ENCODE measurements at regions not wholly inside any gene's neighbourhood (a gene's known extent, or its start where the extent isn't known, plus 50 kb on each side); places are given as distances from the start of the nearest gene placed in this dataset.
"Not testable (repeated sequence)": the region's sequence is repeated elsewhere in the genome, so short reads cannot be mapped to it uniquely, and the experiment has no call there.

DNA sequence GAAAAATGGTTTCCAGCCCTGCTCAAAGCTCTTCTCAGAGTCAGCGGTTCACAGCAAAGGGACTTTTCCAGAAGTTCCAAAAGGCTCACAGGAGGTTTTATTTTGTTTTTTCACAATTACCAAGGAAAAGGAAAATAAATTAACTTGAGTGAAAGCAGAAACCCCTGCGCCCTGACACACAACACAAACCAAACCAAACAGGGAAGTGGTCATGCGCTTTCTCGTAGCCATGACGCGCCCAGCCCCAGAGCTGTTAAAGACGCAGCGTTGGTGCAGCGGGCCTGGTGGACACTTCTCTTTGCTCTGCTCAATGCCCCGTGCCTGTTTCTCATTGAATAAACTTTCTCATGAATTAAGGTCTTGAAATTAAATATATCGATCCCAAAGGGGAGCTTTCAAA is 134.4 kb upstream of the LYZL2 start:
- DNase-seq (ENCODE audit: low spot score), result no peak

GRCh38 chr10:30762620-30763019 is 133.1 kb upstream of the LYZL2 start:
- no peak for DNase-seq (ENCODE audit: low spot score)

DNA sequence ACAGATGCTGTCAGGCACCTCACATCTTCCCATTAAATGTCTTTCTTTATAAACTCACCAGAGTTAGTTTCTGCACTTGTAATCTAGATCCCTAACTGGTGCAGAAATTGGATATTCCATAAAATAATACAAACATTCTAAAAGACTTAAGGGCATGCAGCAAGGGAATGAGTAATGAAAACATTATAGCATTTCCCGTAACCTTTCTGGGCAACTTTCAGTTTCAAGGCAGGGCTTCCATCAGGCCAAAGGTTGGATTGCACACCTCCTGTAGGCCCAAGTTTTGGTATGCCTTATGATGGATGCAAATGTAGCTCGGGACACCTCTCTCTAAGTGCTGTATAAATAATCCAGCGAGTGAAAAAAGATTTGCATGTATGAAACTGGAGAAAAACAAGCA is 129.9 kb upstream of the LYZL2 start:
- no peak for DNase-seq (ENCODE audit: low spot score)

- no peak for DNase-seq (ENCODE audit: low spot score)
These were observed 128.8 kb upstream of the LYZL2 start for GRCh38 chr10:30758338-30758737.

DNA sequence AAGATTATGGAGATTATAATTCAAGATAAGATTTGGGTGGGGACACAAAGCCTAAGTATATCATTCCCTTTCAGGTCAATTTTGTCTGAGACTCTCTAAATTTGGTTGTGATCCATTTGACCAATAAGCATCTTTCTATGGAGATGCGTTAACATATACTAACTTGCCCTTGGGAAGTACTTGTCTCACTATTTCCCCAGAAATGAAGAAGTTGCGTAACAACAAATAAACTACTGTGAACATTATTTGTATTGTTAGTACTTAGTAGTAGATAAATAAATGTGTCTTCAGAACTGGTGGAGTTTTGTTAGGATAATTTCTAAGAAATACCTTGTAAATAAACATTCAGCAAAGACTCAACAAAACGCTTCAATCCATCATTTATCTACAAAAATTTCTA is 127.3 kb upstream of the LYZL2 start:
- DNase-seq (ENCODE audit: low spot score), result no peak

DNA sequence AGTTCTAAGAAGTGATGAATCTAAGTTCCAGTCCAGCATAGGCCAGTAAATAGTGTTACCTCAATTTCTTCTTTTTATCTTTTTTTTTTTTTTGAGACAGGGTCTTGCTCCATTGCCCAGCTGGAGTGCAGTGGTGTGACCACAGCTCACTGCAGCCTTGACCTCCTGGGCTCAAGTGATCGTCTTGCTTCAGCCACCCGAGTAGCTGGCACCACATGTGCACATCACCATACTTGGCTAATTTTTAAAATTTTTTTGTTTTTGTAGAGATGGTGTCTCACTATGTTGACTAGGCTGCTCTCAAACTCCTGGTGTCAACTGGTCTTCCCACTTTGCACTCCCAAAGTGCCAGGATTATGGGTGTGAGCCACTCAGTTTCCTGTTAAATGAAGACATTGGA is 126.6 kb upstream of the LYZL2 start:
- no peak for DNase-seq (ENCODE audit: low spot score)

DNA sequence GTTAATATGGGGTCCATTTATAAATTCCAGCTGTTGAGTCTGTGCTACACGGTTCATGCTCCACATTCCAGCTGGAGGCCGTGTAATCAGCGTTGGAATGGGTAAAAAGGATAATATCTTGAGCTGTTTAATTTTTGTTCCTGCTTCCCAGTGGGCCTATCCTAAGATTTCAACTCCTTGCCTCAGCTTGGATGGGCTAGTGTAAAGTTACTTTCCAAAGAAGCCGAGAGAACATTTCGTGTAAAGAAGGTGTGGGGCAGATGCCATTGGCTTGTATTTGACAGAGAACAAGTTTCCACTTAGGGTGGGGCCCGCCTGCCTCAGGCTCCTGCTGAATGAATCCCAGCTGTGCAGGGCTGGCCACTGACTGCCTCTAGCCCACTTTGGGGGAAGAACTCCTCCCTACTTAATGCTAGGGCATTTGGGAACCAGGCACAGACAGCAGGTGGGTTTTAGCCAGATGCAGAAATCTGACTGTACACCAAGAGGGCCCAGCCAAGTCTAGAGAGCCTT is 125.9 kb upstream of the LYZL2 start:
- no peak for DNase-seq (ENCODE audit: low spot score)

DNA sequence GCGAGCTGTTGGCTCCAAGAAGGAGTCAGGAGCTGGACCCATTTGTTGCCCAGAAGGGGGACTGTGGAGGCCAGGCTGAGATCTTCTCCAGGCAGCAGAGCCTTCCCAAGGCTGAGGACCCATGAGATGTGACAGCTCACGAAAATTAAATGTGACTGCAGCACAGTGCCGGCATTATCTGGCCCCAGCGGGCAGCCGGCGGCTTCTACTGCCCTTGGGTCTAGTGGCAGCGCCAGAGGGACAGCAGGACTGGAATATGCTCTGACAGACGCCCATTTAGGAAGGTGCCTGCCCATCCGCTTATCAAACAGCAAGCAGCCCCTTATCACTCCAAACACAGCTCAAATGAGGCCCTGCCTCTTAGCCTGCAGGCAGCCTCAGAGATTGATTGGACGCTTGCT is 122.9 kb upstream of the LYZL2 start:
- no peak for DNase-seq (ENCODE audit: low spot score)

- peak; percentile 91 for DNase-seq (ENCODE audit: low spot score)
These were observed 122.3 kb upstream of the LYZL2 start for GRCh38 chr10:30751678-30752331.

GRCh38 chr10:30750971-30751677 is 121.6 kb upstream of the LYZL2 start:
- peak; percentile 65 for DNase-seq (ENCODE audit: low spot score)

DNA sequence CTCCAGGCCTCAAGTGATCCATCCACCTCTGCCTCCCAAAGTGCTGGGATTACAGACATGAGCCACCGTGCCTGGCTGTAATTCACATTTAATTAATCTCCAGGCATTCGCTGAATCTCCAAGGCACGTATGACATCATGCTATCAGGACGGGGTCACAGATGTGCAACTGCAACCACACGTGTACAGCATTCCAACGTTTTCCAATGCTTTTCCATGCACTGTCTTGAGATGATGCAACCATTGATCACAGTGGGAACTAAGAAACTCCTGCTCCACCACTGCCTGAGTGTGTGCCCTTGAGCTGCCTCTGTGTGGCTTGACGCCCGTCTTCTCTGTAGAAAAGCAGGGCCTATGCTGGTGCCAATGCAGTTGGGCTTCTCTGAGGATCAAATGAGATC is 119.8 kb upstream of the LYZL2 start:
- DNase-seq (ENCODE audit: low spot score), result no peak

DNA sequence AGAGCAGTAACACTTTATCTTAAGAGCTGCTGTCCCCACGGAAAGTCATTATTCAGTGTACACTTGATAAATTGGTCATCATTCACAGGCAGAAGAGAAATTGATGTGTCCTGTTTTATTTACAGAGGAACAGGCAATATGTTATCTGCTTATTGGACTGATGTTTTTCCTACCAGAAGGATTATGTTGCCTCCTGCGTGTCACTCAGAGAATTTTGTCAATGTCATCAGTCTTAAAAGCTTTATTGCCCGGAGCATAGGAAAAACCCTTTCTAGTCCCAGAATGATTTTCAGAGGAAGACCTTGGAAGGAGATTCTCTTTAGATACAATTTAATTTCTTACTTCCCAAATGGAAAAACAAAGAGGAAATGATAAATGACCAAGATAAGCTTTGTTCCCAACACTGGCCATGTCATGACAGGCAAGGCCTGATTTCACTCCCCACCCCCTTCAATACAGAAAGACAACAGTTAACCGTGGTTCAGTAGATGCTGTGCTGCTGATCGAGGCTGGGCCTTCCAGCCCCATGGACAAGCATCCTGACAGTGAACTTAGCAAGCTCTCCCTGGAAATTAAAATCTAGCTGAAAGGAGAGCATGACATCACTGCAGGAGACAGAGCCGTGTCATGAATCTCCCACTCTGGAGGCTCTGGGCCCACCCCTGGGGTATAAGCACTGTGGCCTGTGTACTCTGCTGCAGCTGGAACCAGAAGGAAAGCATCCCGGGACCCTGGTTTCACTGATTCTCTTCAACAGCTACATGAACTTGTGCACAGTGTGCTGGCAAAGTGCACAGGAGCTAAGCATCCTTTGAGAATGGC is 118.8 kb upstream of the LYZL2 start:
- no peak for DNase-seq (ENCODE audit: low spot score)

- DNase-seq (ENCODE audit: low spot score), result peak; percentile 84
These were observed 118.1 kb upstream of the LYZL2 start for GRCh38 chr10:30747633-30748032.

GRCh38 chr10:30745953-30746352 is 116.4 kb upstream of the LYZL2 start:
- no peak for DNase-seq (ENCODE audit: low spot score)

- no peak for DNase-seq (ENCODE audit: low spot score)
These were observed 114.6 kb upstream of the LYZL2 start for GRCh38 chr10:30744106-30744505.

GRCh38 chr10:30743586-30743985 is 114.0 kb upstream of the LYZL2 start:
- no peak for DNase-seq (ENCODE audit: low spot score)

GRCh38 chr10:30742471-30742870 is 112.9 kb upstream of the LYZL2 start:
- DNase-seq (ENCODE audit: low spot score), result no peak

DNA sequence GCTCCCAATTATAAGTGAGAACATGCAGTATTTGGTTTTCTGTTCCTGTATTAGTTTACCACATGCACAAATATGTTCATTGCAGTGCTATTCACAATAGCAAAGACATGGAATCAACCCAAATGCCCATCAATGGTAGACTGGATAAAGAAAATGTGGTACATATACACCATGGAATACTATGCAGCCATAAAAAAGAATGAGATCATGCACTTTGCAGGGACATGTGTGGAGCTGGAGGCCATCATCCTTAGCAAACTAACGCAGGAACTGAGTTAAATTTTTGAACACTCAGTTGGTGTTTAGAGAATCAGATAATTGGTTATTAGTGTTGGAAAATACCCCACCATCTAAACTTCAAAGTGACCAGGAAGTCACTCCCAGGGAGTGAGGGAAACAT is 111.2 kb upstream of the LYZL2 start:
- not testable (repeated sequence) for DNase-seq (ENCODE audit: low spot score)

DNA sequence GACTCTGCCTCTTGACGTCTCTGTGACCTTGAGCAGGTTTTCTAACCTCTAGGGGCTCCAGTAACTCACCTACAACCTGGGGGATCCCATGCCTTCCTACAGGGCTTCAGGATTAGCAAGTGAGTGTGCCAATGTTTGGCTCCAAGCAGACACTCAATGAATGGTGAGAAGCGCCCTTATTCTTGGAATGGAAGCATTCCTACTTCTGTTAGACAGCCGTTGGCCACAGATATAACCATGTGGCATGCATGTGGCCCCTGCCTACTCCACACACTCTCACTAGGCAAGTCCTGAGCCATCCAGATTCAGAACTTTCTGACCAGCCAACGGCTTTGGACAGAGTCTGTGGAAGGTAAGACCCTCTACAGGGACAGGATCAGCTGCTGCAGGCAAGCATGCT is 108.9 kb upstream of the LYZL2 start:
- DNase-seq (ENCODE audit: low spot score), result no peak

DNA sequence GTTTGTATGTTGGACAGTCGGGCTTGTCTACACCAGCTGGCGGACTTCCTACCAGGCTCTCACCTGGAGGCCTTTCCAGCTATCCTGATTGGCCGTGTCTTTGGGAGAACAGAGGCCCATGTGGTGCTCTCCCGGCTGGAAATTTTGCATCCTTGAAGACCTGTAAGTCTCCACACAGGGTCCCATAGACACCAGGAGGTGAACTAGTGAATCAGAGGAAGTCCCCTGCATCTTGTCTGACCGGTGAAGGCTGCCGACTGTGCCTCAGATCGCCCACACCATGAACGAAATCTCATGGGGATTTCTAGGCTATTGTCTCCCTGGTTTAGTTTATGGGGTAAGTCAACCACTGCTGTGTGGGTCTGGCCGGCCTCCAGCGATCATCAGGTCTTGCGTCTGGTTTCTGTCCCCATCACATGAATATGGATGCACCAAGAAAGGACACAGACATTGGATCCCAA is 108.4 kb upstream of the LYZL2 start:
- DNase-seq (ENCODE audit: low spot score), result no peak

- DNase-seq (ENCODE audit: low spot score), result peak; percentile 94
These were observed 107.2 kb upstream of the LYZL2 start for GRCh38 chr10:30736685-30737232.

GRCh38 chr10:30734901-30735300 is 105.3 kb upstream of the LYZL2 start:
- no peak for DNase-seq (ENCODE audit: low spot score)

Data from activated CD4-positive, alpha-beta T cell treated with anti-CD3 and anti-CD28 coated beads, Interleukin-2, Interleukin-4, amounts not matched to agents 100 ng/mL and 50 ng/mL, durations not matched to agents 16 hours and 8 hours (primary cell).